ENCODE measurements at regions not wholly inside any gene's neighbourhood (a gene's known extent, or its start where the extent isn't known, plus 50 kb on each side); places are given as distances from the start of the nearest gene placed in this dataset.

- ChIA-PET POLR2A (no interaction called here), CTCF (interaction anchor here (0.5 to 1.1 kb wide), 2 partner anchors 37 to 113 kb away, joined by 3 read pairs; no protein-coding TSS in a partner anchor)
- H3K27ac ChIP-seq (ENCODE audit: extremely low read depth, low read depth, low read length) = no peak overlapping the region
- TF ChIP-seq ZNF140 (tag by site-specific recombination; IDR thresholded peaks at IDR 0.05) (no peak), MYNN (tag by site-specific recombination; IDR thresholded peaks at IDR 0.05; ENCODE audit: borderline replicate concordance) (no peak), ZSCAN4 (tag by site-specific recombination; IDR thresholded peaks at IDR 0.05) (no peak), ZNF473 (tag by site-specific recombination; IDR thresholded peaks at IDR 0.05) (no peak), EGR2 (tag by site-specific recombination; IDR thresholded peaks at IDR 0.05; ENCODE audit: low read depth) (no peak), ZNF114 (tag by site-specific recombination; IDR thresholded peaks at IDR 0.05) (no peak), ZNF302 (tag by site-specific recombination; IDR thresholded peaks at IDR 0.05; ENCODE audit: low read depth) (no peak), ZNF23 (tag by site-specific recombination; IDR thresholded peaks at IDR 0.05; ENCODE audit: borderline replicate concordance) (no peak), ZBTB10 (tag by site-specific recombination; IDR thresholded peaks at IDR 0.05) (no peak), ZNF280D (tag by site-specific recombination; IDR thresholded peaks at IDR 0.05) (no peak), ZNF571 (tag by site-specific recombination; IDR thresholded peaks at IDR 0.05) (no peak), ATF2 (tag by site-specific recombination; IDR thresholded peaks at IDR 0.05; ENCODE audit: low read depth) (no peak), ZNF76 (tag by site-specific recombination; IDR thresholded peaks at IDR 0.05; ENCODE audit: borderline replicate concordance, low read depth) (no peak), ZNF488 (tag by site-specific recombination; IDR thresholded peaks at IDR 0.05) (no peak), ZSCAN23 (tag by site-specific recombination; IDR thresholded peaks at IDR 0.05) (no peak), ZNF324 (tag by site-specific recombination; IDR thresholded peaks at IDR 0.05) (no peak), GLIS2 (tag by site-specific recombination; IDR thresholded peaks at IDR 0.05) (no peak)
- H3K9me3 ChIP-seq (ENCODE audit: control insufficient read depth, insufficient read depth, low read depth, low read length) = no peaks in the 10 kb centered on the region
- H3K4me1 ChIP-seq (ENCODE audit: control insufficient read depth, insufficient read depth, low read length) = no peaks in the 10 kb centered on the region
- H3K4me3 ChIP-seq (ENCODE audit: low read depth, low read length) = no peak overlapping the region
- H3K36me3 ChIP-seq (ENCODE audit: control insufficient read depth in 2 of 2, insufficient read depth in 1 of 2, low read length in 2 of 2) = no peaks in the 10 kb centered on the region
Observed at GRCh38 chr17:6323626-6324356, 111.1 kb downstream of the AIPL1 start.
